HG03280 (cell line): ENCODE measurements at regions not wholly inside any gene's neighbourhood (a gene's known extent, or its start where the extent isn't known, plus 50 kb on each side); places are given as distances from the start of the nearest gene placed in this dataset.
"Not testable (repeated sequence)": the region's sequence is repeated elsewhere in the genome, so short reads cannot be mapped to it uniquely, and the experiment has no call there.

Source experiments
- ATAC-seq: cut with Tn5 transposase; IDR thresholded peaks from one replicate; pipeline ENCODE4 v1.9.1; 2021; ENCODE audit warnings: mild to moderate bottlenecking, moderate library complexity; ENCODE audit not compliant: unreplicated experiment

GRCh38 chr11:105432241-105432995 lies 177.5 kb upstream of the GRIA4 start:
- no peak for ATAC-seq

DNA sequence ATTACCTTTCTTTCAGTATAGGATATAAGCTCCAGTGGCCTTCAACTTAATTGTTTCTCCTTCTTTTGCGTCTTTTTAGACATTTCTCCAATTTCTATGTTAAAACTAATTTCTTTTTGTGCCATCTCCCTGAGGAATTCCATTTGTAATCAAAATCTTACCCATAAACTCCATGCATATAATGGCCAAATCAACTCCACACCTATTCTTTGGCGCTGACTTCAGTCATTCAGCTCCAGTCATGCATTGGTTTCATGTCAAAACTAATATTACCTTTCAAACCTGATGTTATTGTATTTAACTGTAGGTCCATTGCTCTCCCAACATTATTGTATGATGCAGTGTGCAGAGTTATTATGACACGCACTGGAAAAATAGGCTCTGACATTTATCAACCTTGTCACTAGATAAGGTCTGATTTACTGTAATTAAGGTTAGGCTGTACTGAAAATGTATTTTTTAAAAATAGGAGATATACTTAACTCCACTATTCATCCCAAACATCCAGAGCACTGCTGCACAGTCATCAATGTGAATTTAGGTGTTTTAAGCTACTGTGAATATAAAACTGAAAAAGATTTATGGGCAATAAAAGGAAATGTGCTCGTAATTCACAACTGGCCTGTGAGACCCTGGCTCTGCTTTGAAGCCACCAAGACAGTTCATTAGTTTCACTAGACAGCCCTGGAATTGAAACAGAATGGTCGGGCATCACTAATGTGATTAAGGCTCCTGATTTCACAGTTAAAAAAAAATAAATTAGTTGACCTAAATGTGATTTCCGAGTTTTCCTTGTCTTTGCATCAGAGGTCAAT lies 180.6 kb upstream of the GRIA4 start:
- ATAC-seq: no peak

GRCh38 chr11:105407101-105407500 lies 202.8 kb upstream of the GRIA4 start:
- ATAC-seq: no peak

DNA sequence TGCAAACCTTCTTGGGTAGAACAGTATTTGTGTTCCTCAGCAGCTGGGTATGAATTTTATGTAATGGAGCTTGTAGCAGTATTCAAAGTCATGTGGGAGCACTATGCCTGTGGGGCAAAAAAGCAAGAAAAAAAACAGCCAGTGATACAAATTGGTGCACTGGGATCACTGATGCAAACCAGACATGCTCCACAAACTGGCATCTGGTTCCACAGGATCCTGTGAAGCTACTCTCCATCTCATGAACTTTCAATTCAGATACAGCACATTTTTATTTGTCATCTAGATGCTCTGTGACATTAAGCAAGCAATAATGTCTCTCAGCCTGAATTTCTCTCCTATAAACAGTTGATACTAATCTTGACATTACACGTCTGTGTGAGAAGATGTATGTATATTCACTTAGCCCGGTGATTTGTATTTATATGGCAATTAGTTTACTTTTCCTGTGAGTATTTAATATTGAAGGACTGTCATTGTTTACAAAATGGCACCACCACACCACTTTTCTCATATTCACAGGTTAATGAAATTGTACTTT lies 208.5 kb upstream of the GRIA4 start:
- ATAC-seq: no peak

- no peak for ATAC-seq
These were observed 210.4 kb upstream of the GRIA4 start for GRCh38 chr11:105399511-105399910.

- ATAC-seq: no peak
These were observed 211.2 kb upstream of the GRIA4 start for GRCh38 chr11:105398636-105399035.

DNA sequence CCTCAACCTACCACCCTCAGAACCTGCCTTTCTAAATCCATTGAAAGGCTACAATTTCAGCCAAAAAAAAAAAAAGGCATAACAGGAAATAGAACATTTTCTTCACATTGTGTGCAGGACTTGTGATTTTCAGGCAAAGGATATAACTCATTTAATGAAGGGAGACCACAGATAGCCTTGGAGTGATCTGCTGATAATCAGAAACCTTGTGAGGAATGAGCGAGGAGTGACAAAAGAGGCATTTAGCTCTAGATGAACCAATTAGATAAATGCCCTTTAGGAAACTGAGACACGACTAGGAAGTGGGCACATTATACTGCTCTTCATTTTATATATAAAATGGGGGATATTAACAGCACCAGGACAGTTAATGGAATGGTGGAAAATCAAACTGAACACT lies 216.5 kb upstream of the GRIA4 start:
- no peak for ATAC-seq

- no peak for ATAC-seq
These were observed 217.3 kb upstream of the GRIA4 start for GRCh38 chr11:105392556-105392955.

DNA sequence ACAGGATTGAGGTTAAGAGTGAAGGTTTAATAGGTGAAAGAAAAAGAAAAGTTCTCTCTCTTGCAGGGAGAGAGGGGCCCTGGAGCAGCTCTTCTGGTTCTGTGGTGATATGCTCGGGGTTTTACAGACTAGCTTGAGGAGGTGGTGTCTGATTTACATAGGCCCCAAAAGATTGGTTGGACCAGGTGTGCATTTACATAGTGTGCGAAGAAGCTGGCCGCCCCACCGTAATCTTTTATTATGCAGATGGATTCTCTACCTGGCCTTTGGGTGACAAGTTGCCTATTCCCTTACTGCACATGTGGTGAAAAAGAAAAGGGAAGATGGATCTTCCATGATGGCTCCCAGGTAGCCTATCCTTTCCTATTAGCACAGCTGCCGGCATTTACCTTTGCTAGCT lies 219.9 kb upstream of the GRIA4 start:
- no peak for ATAC-seq

- ATAC-seq: no peak
These were observed 221.9 kb upstream of the GRIA4 start for GRCh38 chr11:105388006-105388405.

DNA sequence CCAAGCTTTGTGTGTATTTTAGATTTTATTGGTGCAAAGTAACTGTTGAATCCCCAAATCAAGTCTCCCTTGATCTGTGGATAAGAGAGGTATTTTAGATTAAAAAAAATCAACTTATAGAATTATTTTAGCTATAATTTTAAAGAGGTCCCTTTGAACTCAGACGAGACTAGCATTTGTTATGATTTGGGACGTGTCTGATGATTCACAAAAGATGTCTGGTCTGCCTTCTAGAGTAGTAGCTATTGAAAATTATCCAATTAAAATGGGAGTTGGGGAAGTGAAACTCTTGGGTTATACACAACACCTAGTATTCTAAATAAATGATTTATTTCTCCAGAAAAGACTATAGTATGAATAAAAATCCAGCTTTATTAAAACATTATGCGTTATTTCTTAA lies 227.9 kb upstream of the GRIA4 start:
- ATAC-seq: no peak

DNA sequence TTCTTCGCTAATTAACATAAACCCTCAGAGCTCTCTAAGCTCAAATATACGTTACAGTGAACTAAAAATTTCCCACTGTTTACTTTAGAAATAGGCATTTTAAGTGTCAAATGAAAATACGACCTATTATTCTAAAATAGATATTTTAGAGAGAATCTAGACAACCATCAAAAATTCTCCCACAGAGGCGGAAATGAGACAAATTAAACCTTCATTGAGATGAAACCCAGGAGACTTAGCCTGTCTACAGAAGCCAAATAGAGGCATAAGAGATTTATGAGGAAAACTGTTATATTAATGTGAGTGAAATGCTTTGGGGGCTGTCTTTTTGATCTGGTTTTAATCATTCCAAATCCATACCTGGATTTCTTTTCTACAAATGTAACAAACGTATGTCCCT lies 232.0 kb upstream of the GRIA4 start:
- ATAC-seq: no peak

- no peak for ATAC-seq
These were observed 232.6 kb upstream of the CARD18 start for GRCh38 chr11:105372206-105372605.

DNA sequence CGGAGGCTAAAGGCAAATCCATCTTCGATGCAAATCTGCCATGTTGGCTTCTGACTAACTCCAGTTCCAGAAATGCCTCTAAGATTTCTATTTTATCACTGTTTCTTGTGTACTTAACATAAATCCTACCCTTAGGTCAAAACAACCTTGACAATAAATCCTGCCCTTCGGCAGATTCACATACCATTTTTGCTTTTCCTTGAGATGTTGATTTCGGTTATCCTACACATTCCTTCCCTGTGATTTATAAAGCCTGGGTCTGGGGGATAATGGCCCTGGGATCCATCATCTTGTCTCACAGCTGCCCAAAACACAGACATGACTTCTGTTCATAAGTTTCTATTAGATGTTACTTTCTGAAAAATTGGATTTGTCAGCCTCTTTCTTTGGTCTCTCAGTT lies 231.7 kb upstream of the CARD18 start:
- ATAC-seq: no peak

- no peak for ATAC-seq
These were observed 229.1 kb upstream of the CARD18 start for GRCh38 chr11:105368711-105369110.

DNA sequence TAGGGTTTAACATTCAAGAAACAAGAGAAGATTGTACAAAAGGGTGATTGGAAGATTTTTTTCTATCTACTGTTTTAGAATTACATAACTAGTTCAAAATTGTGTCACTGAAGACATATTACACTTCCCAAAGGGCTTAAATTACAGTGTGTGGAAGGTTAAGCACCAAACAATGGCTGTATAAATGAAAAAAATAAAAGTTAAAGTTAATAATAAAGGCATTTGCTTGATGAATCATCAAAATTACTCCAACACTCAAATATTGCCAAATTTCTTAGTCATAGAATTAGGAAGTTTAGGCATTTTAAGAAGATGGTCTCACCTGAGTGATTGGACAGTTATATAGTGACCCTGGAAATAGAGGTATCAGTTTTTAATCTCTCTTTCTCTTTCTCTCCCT lies 227.6 kb upstream of the CARD18 start:
- no peak for ATAC-seq

DNA sequence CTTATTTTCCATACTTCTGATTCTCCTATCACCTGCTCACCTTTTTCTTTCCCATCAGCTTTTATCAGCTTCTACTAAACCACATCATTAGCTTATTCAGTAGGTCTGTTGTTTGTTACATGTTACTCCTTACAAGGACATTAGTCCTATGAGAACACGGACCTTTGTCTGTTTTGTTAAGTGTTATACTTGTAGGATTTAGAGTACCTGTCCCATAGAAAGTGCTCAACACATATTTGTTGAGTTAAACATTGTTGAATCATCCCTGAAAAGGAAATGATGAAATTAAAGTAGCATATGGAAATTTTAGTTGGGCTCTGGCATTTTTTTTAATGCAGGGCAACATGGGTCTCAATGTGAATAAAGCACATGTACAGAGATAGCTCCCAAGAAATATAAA lies 222.1 kb upstream of the CARD18 start:
- ATAC-seq: no peak

- ATAC-seq: no peak
These were observed 218.2 kb upstream of the CARD18 start for GRCh38 chr11:105357764-105358163.

DNA sequence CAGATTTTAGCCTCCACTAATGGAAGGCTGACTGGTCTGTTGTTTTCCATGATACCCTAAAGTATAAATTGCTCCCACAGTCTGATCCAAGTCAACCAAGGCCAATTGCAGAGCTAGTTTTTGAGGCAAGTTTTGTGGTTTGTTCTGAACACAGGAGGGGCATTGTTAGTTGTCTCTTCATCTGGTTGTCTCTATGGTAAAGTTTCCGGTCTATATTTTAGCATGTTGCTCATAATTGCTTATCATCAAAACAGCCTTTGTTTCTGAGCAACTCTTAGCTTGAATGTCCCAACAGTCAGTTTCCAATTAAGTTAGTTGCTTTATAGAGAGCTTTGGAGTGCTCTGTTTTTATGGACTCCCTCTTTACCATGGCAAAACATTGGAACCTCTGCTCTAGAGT lies 217.6 kb upstream of the CARD18 start:
- ATAC-seq: no peak

DNA sequence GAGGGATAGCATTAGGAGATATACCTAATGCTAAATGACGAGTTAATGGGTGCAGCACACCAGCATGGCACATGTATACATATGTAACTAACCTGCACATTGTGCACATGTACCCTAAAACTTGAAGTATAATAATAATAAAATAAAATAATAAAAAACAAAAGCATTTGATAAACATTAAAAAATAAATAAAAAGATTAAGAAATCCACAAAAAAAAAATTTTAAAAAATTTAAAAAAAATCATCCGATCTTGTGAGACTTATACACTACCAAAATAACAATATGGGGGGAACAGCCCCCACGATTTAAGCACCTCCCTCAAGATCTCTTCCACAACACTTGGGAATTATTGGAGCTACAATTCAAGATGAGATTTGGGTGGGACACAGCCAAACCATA lies 210.3 kb upstream of the CARD18 start:
- not testable (repeated sequence) for ATAC-seq

DNA sequence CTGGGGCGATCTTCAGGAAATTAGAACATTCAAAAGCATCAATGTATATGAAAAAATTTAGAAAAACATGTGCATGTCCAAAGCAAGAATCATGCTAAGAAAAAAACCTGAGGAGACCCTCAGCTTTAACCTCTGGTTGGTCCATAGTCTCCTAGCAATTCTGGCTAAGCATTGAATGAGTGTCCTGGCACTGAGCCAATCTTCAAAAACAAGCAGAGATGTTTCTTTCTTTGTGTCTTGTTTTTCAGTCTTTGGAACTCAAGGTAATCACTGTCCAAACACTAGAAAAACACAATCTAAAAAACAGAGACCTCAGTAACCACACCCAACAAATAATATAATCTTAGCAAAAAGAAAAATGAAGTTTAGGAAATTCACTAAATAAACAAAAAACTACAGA lies 205.4 kb upstream of the CARD18 start:
- ATAC-seq: no peak
